ENCODE measurements at regions not wholly inside any gene's neighbourhood (a gene's known extent, or its start where the extent isn't known, plus 50 kb on each side); places are given as distances from the start of the nearest gene placed in this dataset.
"Not testable (repeated sequence)": the region's sequence is repeated elsewhere in the genome, so short reads cannot be mapped to it uniquely, and the experiment has no call there.

DNA sequence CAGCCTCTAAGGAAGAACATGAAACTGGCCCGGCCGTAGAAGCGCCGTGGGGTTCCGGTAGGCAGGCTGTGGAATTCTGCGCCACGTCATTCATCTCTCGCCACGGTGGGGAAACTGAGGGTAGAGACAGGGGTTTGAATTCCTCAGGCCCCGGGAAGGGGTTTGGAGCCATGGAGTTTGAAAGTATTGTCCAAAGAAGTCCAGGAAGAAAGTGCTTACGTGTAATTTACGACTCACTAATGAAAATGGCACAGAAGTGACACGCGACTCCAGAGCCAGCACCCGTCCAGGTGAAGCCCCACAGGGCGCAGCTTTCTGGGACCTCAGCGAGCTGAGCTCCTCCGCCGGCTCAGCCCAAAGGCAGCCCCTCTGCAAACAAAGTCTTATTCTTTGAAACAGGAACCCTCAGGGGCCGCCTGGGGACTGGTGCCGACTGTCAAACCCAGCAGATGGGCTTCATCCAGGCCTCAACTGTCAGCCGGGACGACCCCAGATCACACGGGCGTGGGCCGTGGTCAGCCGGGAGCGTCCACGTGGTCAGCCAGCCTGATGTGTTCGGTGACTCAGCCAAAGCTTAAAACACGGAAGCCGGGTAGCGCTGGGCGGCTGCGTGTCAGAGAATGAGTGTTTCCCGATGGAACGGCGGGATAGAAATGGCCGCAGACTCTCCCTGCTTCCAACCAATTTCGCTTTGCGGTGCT, 200.0 kb downstream of the LAT start:
- peak overlapping the region; percentile 88 to 97 (median 93) for H3K27ac Mint-ChIP-seq
- H3K27me3 Mint-ChIP-seq (ENCODE audit: low read depth in 3 of 3); H3K79me2 ChIP-seq (ENCODE audit: insufficient read depth, low read length); H4K20me1 ChIP-seq (ENCODE audit: insufficient read depth, low read length); H3K36me3 ChIP-seq (replicated peaks in 1 of 2; ENCODE audit: control insufficient read depth in 1 of 2, insufficient read depth in 2 of 2, low read length in 2 of 2); H3K9me3 ChIP-seq (replicated peaks in 1 of 2; ENCODE audit: control insufficient read depth in 1 of 2, insufficient read depth in 1 of 2, low read length in 2 of 2); H3K9me3 Mint-ChIP-seq; H3K27me3 ChIP-seq (ENCODE audit: control insufficient read depth in 2 of 2, insufficient read depth in 2 of 2, low read length in 2 of 2); intact Hi-C loops (cut with micrococcal nuclease): not testable (repeated sequence)
- H3K4me3 Mint-ChIP-seq, result peak overlapping the region; percentile 70 to 88
- Histone ChIP-seq H3K9ac (ENCODE audit: insufficient read depth, low read length, poor library complexity, severe bottlenecking) (peak overlapping the region; percentile 47), H3K27ac (ENCODE audit: low read depth in 1 of 2, low read length in 2 of 2) (peak overlapping the region; percentile 75 to 90), H2AFZ (ENCODE audit: insufficient read depth, low read depth, low read length, poor library complexity, severe bottlenecking) (peak overlapping the region; percentile 31), H3K4me1 (ENCODE audit: control insufficient read depth in 1 of 2, insufficient read depth in 2 of 2, low read length in 2 of 2) (peaks cover 18% of the 10 kb centered on the region in 2 donors), H3K4me2 (replicated peaks; ENCODE audit: extremely low read depth, low read length, poor library complexity, severe bottlenecking) (peak overlapping the region; percentile 27), H3K4me3 (replicated peaks in 1 of 3; ENCODE audit: low read depth in 2 of 3, low read length in 3 of 3) (peak overlapping the region in 2 of 3 experiments; percentile 26 to 35)
- H3K4me1 Mint-ChIP-seq, result peaks cover 17% of the 10 kb centered on the region
- 52% methylated on average over 14 of the region's 41 CpGs for WGBS (ENCODE audit: insufficient coverage)
- DNase-seq, result peak; percentile 27 to 62 (median 60)
- peaks cover 21 to 61% of the 10 kb centered on the region in 2 donors for H3K36me3 Mint-ChIP-seq

- H3K79me2 ChIP-seq (ENCODE audit: insufficient read depth, low read length); H4K20me1 ChIP-seq (ENCODE audit: insufficient read depth, low read length); H3K9ac ChIP-seq (ENCODE audit: insufficient read depth, low read length, poor library complexity, severe bottlenecking); H3K4me2 ChIP-seq (replicated peaks; ENCODE audit: extremely low read depth, low read length, poor library complexity, severe bottlenecking); DNase-seq; intact Hi-C loops (cut with micrococcal nuclease); H3K9me3 ChIP-seq (replicated peaks in 1 of 2; ENCODE audit: control insufficient read depth in 1 of 2, insufficient read depth in 1 of 2, low read length in 2 of 2); H3K4me3 ChIP-seq (replicated peaks in 1 of 3; ENCODE audit: low read depth in 2 of 3, low read length in 3 of 3); H3K9me3 Mint-ChIP-seq; H2AFZ ChIP-seq (ENCODE audit: insufficient read depth, low read depth, low read length, poor library complexity, severe bottlenecking); H3K27me3 ChIP-seq (ENCODE audit: control insufficient read depth in 2 of 2, insufficient read depth in 2 of 2, low read length in 2 of 2); H3K4me3 Mint-ChIP-seq; H3K27me3 Mint-ChIP-seq (ENCODE audit: low read depth in 3 of 3): not testable (repeated sequence)
- H3K27ac Mint-ChIP-seq, result peak overlapping the region; percentile 14 to 97 (median 46)
- Histone ChIP-seq H3K4me1 (ENCODE audit: control insufficient read depth in 1 of 2, insufficient read depth in 2 of 2, low read length in 2 of 2) (peaks cover 24 to 31% of the 10 kb centered on the region in 2 donors), H3K36me3 (replicated peaks in 1 of 2; ENCODE audit: control insufficient read depth in 1 of 2, insufficient read depth in 2 of 2, low read length in 2 of 2) (peaks cover 6 to 13% of the 10 kb centered on the region in 2 donors), H3K27ac (ENCODE audit: low read depth in 1 of 2, low read length in 2 of 2) (peak overlapping the region in 1 of 2 donors; percentile 90)
- peaks cover 18 to 60% of the 10 kb centered on the region in 2 donors for H3K36me3 Mint-ChIP-seq
- peaks cover 21% of the 10 kb centered on the region for H3K4me1 Mint-ChIP-seq
- WGBS (ENCODE audit: insufficient coverage), result 95% methylated on average over 11 of the region's 25 CpGs
Measured at GRCh38 chr16:29182940-29183868, 198.4 kb downstream of the LAT start.
